Lung (tissue), 11 donors: ENCODE measurements at regions not wholly inside any gene's neighbourhood (a gene's known extent, or its start where the extent isn't known, plus 50 kb on each side); places are given as distances from the start of the nearest gene placed in this dataset.
A peak's percentile ranks its signal among the peaks of the same experiment; 100 is the strongest.

Experiments used
- ATAC-seq: fragments of 200-7000 bp; cut with Tn5 transposase; one replicate; pipeline ENCODE4 v1.9.1; 2020; ENCODE audit warnings: moderate number of reproducible peaks; ENCODE audit not compliant: insufficient read depth, low FRiP score
- DNase-seq, 3 donors: peaks; one replicate each; pipeline ENCODE4 v3.0.0-alpha.2; 2013 to 2017
- H3K27ac ChIP-seq, 2 donors: one replicate each; pipeline ENCODE4 v1.5.1; 2013; ENCODE audit warnings: mild to moderate bottlenecking in 2 of 2, moderate library complexity in 2 of 2, control low read depth in 1 of 2, inconsistent platforms in 1 of 2, low read depth in 1 of 2, low read length in 1 of 2
- H3K27me3 ChIP-seq, 3 donors: one replicate each; pipeline ENCODE4 v1.5.1; 2013; ENCODE audit warnings: low read length in 2 of 3; ENCODE audit not compliant: control insufficient read depth in 3 of 3, insufficient read depth in 3 of 3
- H3K36me3 ChIP-seq, 4 donors: one replicate each; pipeline ENCODE4 v1.5.1; 2013; ENCODE audit warnings: low read length in 4 of 4, mild to moderate bottlenecking in 1 of 4, moderate library complexity in 1 of 4; ENCODE audit not compliant: control insufficient read depth in 4 of 4, insufficient read depth in 4 of 4
- H3K4me1 ChIP-seq, 5 donors: one replicate each; pipeline ENCODE4 v1.5.1; 2013; ENCODE audit warnings: low read length in 5 of 5, mild to moderate bottlenecking in 2 of 5, moderate library complexity in 1 of 5; ENCODE audit not compliant: control insufficient read depth in 5 of 5, insufficient read depth in 5 of 5
- H3K4me3 ChIP-seq: one replicate; pipeline ENCODE4 v1.5.1; 2013; ENCODE audit warnings: mild to moderate bottlenecking, control low read depth, moderate library complexity
- H3K9ac ChIP-seq, 2 donors: one replicate each; pipeline ENCODE4 v1.5.1; 2013; ENCODE audit warnings: low read length in 2 of 2, control low read depth in 1 of 2; ENCODE audit not compliant: insufficient read depth in 1 of 2
- H3K9me3 ChIP-seq, 4 donors: one replicate each; pipeline ENCODE4 v1.5.1; 2013; ENCODE audit warnings: low read length in 3 of 4, mild to moderate bottlenecking in 1 of 4, moderate library complexity in 1 of 4; ENCODE audit not compliant: control insufficient read depth in 4 of 4, insufficient read depth in 3 of 4
- CTCF ChIP-seq: IDR thresholded peaks from 2 replicates; pipeline ENCODE4 v1.5.1; 2012; ENCODE audit warnings: mild to moderate bottlenecking; ENCODE audit errors: control extremely low read depth, extremely low read depth
- WGBS, 2 donors: extraction: QIAGEN DNeasy Blood & Tissue Kit; methylation state at CpG; one replicate each; pipeline ENCODE4 v1.1.7; 2013; 5-methylcytosine and 5-hydroxymethylcytosine counted together
- donor health status: control.
- donor health status: control.
- donor health status: Bipolar disorder and iron deficiency.
- donor health status: healthy.
- donor health status: DM: yes; HTN: yes; CAD: no.

GRCh38 chr5:1642221-1642620 is 118.5 kb upstream of the LPCAT1 start:
- Histone ChIP-seq H3K9me3 (peaks cover 0 to 2% (median 0%) of the 10 kb centered on the region in 4 donors), H3K4me3 (no peak overlapping the region), H3K4me1 (peaks cover 0 to 4% (median 0%) of the 10 kb centered on the region in 5 donors), H3K36me3 (no peaks in the 10 kb centered on the region), H3K9ac (no peak overlapping the region), H3K27me3 (peaks cover 5 to 14% (median 13%) of the 10 kb centered on the region in 3 donors), H3K27ac (no peak overlapping the region)
- ATAC-seq (no peak), DNase-seq (no peak)
- no peak for TF ChIP-seq CTCF
- WGBS, 2 donors = 83% methylated on average over 8 of the region's 8 CpGs

GRCh38 chr5:1641560-1642166 is 117.9 kb upstream of the LPCAT1 start:
- H3K4me1 ChIP-seq = peaks cover 0 to 4% (median 0%) of the 10 kb centered on the region in 5 donors
- no peaks in the 10 kb centered on the region for H3K36me3 ChIP-seq
- peak; percentile 95 for TF ChIP-seq CTCF
- peaks cover 0 to 2% (median 0%) of the 10 kb centered on the region in 4 donors for H3K9me3 ChIP-seq
- DNase-seq (peak; percentile 84 to 94 (median 89)), ATAC-seq (peak; percentile 72)
- peaks cover 5 to 14% (median 13%) of the 10 kb centered on the region in 3 donors for H3K27me3 ChIP-seq
- no peak overlapping the region for H3K9ac ChIP-seq
- 3 to 4% methylated on average over 12 of the region's 12 CpGs for WGBS, 2 donors
- no peak overlapping the region for H3K27ac ChIP-seq
- H3K4me3 ChIP-seq = no peak overlapping the region

GRCh38 chr5:1641041-1641440 is 117.3 kb upstream of the LPCAT1 start:
- TF ChIP-seq CTCF = no peak
- H3K27ac ChIP-seq = no peak overlapping the region
- H3K9me3 ChIP-seq = peaks cover 0 to 2% (median 0%) of the 10 kb centered on the region in 4 donors
- peaks cover 5 to 14% (median 13%) of the 10 kb centered on the region in 3 donors for H3K27me3 ChIP-seq
- no peak overlapping the region for H3K9ac ChIP-seq
- WGBS, 2 donors = 88 to 90% methylated on average over 16 of the region's 16 CpGs
- peaks cover 0 to 4% (median 0%) of the 10 kb centered on the region in 5 donors for H3K4me1 ChIP-seq
- H3K36me3 ChIP-seq = no peaks in the 10 kb centered on the region
- H3K4me3 ChIP-seq = no peak overlapping the region
- ATAC-seq (no peak), DNase-seq (no peak)
